Cardiac fibroblast (primary cell): ENCODE measurements at regions not wholly inside any gene's neighbourhood (a gene's known extent, or its start where the extent isn't known, plus 50 kb on each side); places are given as distances from the start of the nearest gene placed in this dataset.

ENCODE experiments used
- DNase-seq, 2 donors: peaks; one replicate each; pipeline versions ENCODE4 v3.0.0 to v3.0.0-alpha.2; 2010; ENCODE audit warnings: low read depth in 2 of 2
- H3K4me3 ChIP-seq, 2 donors: replicated peaks in 1 of 2; 1 replicate in 1 of 2; 2 replicates in 1 of 2; pipeline ENCODE4 v1.5.1; 2011; ENCODE audit warnings: low read depth in 2 of 2, low read length in 2 of 2, mild to moderate bottlenecking in 2 of 2, moderate library complexity in 1 of 2
- TF ChIP-seq, protein P1 (sequence below): IDR thresholded peaks from one replicate; pipeline ENCODE4 v1.5.1; 2011; ENCODE audit warnings: low read depth, mild to moderate bottlenecking, low read length, inconsistent platforms

DNA sequence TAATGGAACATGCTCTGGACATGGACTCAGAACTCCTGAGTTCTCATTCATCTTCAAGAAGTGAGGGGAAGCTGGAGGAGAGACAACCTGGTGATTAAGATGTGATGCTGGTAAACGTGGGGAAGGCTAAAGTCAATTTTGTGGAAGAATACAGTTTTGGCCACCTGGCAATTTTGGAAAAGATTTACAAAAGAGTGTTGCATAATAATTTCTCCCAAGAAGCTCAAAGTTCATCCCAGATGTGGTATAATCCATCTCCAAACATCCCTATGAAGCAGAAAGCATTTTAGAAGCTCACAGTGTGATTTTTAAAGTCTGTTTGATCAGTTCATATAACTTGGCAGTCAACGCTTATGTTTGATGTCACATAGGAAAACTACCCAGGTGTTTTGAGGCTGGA lies 208.7 kb downstream of the LMX1A start:
- no peak for DNase-seq
- TF ChIP-seq, protein P1, sequence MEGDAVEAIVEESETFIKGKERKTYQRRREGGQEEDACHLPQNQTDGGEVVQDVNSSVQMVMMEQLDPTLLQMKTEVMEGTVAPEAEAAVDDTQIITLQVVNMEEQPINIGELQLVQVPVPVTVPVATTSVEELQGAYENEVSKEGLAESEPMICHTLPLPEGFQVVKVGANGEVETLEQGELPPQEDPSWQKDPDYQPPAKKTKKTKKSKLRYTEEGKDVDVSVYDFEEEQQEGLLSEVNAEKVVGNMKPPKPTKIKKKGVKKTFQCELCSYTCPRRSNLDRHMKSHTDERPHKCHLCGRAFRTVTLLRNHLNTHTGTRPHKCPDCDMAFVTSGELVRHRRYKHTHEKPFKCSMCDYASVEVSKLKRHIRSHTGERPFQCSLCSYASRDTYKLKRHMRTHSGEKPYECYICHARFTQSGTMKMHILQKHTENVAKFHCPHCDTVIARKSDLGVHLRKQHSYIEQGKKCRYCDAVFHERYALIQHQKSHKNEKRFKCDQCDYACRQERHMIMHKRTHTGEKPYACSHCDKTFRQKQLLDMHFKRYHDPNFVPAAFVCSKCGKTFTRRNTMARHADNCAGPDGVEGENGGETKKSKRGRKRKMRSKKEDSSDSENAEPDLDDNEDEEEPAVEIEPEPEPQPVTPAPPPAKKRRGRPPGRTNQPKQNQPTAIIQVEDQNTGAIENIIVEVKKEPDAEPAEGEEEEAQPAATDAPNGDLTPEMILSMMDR: no peak
- no peak overlapping the region for H3K4me3 ChIP-seq

DNA sequence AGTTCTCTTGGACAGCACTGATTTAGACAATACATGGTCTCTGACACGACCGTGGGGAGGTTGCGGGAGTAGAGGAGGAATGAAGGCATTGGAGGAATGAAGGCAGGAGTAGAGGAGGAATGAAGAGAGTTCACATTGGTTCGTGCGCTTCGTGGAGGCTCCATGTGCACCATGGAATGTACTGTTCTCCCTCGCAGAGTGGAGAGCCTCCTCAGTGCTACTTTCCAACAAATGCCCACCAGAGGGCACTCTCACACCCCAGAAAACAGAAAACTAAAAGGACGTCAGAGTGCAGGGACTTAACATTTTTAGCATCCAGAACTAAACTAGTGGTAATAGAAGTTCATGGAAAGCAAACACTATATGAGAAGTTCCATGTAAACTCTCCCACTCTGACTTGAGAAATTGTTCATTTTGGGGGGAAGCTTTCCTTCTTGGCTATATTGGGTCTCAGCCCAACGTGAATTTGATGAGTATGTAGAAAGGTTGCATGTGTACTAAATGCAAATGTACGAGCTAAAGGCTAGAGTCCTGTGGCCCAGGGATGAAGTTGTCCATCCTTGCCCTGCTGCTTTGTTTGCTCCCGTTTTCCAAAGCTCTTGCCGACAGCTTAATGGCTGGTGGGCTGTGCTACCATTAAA lies 211.6 kb downstream of the LMX1A start:
- no peak overlapping the region for H3K4me3 ChIP-seq
- peak; percentile 62 to 64 for DNase-seq
- TF ChIP-seq, protein P1: peak; percentile 76

DNA sequence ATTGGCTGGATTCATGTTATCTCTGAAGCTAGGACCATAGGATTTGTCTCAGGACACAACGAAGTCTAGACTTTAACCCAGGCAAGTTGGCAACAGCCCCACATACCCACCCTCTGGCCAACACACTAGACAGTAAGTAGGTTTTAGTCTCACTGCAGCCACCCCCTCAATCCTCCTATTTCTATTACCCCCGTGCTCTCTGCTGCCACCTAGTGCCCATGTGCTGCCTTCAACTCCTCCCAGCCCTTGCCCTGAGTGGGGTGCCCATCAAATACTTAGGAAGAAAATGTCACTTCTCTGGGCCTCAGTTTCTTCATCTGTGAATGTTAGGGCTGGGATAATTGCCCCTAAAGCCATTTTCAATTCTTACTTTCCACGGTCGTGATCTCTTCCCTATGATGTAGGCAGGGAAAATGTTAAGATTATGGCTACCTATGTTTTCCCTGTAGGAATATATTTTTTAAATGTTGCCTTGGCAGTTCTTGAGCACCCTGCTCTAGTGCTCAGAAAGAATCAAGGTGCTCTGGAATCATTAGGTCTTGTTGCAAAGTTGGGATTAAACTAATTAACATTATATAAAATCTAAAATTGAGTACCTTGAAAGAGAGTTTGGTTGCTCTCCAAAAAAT lies 213.0 kb downstream of the LMX1A start:
- DNase-seq: no peak
- TF ChIP-seq, protein P1: peak; percentile 45
- no peak overlapping the region for H3K4me3 ChIP-seq

DNA sequence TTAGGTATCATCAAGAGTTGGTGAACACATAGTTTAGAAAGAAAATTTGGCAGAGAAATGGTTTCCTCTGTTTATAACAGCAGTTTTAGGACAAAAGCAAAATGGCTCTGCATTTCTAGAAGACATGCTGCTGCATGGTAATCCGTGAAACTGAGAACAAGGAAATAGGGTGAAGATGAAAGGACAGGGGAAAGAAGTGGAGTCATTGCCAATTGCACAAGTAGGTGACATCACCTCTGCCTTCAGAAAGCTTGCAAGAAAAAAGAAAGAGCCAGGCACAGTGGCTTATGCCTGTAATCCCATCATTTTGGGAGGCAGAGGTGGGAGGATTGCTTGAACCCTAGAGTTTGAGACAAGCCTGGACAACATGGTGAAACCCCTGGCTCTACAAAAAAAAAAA lies 217.6 kb downstream of the LMX1A start:
- TF ChIP-seq, protein P1: no peak
- DNase-seq: no peak

DNA sequence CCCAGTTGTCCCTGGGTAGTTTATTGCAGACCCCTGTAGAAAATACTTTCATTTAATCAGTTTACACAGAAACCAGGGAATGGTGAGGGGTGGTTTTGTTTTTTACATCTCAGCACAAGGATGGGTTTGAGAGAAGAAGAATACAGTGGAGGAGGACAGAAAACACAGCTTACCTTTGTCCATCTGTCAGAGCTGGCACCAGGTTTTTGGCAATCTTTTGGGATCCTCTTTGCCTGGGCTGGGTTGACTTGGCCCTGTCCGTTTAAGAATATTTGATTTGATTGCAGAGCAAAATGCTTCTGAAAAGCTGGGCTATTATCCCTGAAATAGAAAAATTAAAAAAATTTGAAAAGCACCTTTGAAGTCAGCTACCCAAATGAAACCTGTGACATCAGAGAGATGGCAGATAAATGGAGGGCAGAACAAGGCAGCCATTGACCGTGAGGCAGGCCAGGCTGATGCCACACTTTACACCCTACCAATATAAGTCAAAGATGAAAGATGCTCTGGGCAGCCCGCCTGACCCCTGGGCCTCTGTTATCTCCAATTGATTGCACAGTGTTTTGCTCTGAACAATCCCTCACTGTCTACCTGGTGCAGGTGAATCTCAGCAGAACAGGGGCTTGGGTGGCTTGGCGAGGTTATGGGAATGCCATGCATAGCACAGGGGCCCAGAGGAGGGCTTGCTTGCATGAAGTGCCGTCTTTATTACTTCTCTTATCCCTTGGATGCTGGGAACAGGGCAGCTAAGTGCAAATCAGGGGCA lies 218.8 kb downstream of the LMX1A start:
- no peak for DNase-seq
- TF ChIP-seq, protein P1: no peak
- H3K4me3 ChIP-seq: no peak overlapping the region

More for the DNA sequence above, 217.6 kb downstream of the LMX1A start:
- H3K4me3 ChIP-seq: no peak overlapping the region

DNA sequence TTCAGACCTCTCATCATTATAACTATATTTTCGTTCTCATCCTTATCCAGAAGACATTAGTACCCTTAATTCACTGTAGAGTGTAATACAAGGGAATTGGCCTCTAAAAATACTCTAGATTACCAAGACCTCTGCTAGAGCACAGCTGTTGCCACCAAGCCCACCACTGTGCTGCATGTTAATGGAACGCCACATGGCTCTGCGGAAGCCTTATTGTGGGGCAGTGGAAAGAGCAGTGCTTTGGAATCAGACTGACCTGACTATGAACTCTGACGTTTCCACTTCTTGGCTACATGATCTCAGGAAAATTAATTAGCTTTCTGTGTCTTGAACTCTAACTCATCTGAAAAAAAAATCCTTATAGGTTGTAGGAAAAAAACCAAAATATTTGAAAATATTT lies 222.1 kb downstream of the LMX1A start:
- DNase-seq: no peak
- H3K4me3 ChIP-seq: no peak overlapping the region
- TF ChIP-seq, protein P1: no peak
